ENCODE measurements at regions not wholly inside any gene's neighbourhood (a gene's known extent, or its start where the extent isn't known, plus 50 kb on each side); places are given as distances from the start of the nearest gene placed in this dataset.
"Not testable (repeated sequence)": the region's sequence is repeated elsewhere in the genome, so short reads cannot be mapped to it uniquely, and the experiment has no call there.

- no peak overlapping the region for H3K4me3 Mint-ChIP-seq
- peaks cover 0 to 4% (median 2%) of the 10 kb centered on the region in 3 donors for H3K4me1 Mint-ChIP-seq
- no peaks in the 10 kb centered on the region for H3K9me3 Mint-ChIP-seq
- no peaks in the 10 kb centered on the region for H3K36me3 Mint-ChIP-seq
- no peak overlapping the region for H3K27ac Mint-ChIP-seq
- H3K27me3 Mint-ChIP-seq = no peaks in the 10 kb centered on the region
Observed at GRCh38 chr14:30266290-30266689, 292.7 kb upstream of the G2E3 start.

- H3K27me3 Mint-ChIP-seq = no peaks in the 10 kb centered on the region
- H3K4me3 Mint-ChIP-seq = no peak overlapping the region
- H3K36me3 Mint-ChIP-seq = no peaks in the 10 kb centered on the region
- H3K4me1 Mint-ChIP-seq = peaks cover 0 to 4% (median 2%) of the 10 kb centered on the region in 3 donors
- no peaks in the 10 kb centered on the region for H3K9me3 Mint-ChIP-seq
- H3K27ac Mint-ChIP-seq = no peak overlapping the region
Observed at GRCh38 chr14:30267141-30267540, 291.8 kb upstream of the G2E3 start.

GRCh38 chr14:30270200-30271161, 288.5 kb upstream of the G2E3 start:
- no peaks in the 10 kb centered on the region for H3K9me3 Mint-ChIP-seq
- H3K27me3 Mint-ChIP-seq = peaks cover 2% of the 10 kb centered on the region
- no peak overlapping the region for H3K27ac Mint-ChIP-seq
- H3K4me1 Mint-ChIP-seq = peaks cover 0 to 4% (median 2%) of the 10 kb centered on the region in 3 donors
- no peaks in the 10 kb centered on the region for H3K36me3 Mint-ChIP-seq
- H3K4me3 Mint-ChIP-seq = peak overlapping the region in 1 of 4 donors; percentile 73

GRCh38 chr14:30271811-30272323, 287.1 kb upstream of the G2E3 start:
- Mint-ChIP-seq H3K27ac (no peak overlapping the region), H3K27me3 (peaks cover 2% of the 10 kb centered on the region), H3K36me3 (no peaks in the 10 kb centered on the region), H3K4me1 (peaks cover 0 to 4% (median 2%) of the 10 kb centered on the region in 3 donors), H3K9me3 (peaks cover 0 to 4% (median 0%) of the 10 kb centered on the region in 3 donors), H3K4me3 (no peak overlapping the region)

GRCh38 chr14:30272848-30273832, 285.8 kb upstream of the G2E3 start:
- peaks cover 0 to 4% (median 2%) of the 10 kb centered on the region in 3 donors for H3K4me1 Mint-ChIP-seq
- H3K27me3 Mint-ChIP-seq = peaks cover 2% of the 10 kb centered on the region
- H3K9me3 Mint-ChIP-seq = peaks cover 0 to 4% (median 0%) of the 10 kb centered on the region in 3 donors
- no peak overlapping the region for H3K4me3 Mint-ChIP-seq
- H3K36me3 Mint-ChIP-seq = no peaks in the 10 kb centered on the region
- H3K27ac Mint-ChIP-seq = no peak overlapping the region

- H3K27ac Mint-ChIP-seq = no peak overlapping the region
- H3K4me1 Mint-ChIP-seq = peaks cover 0 to 2% (median 0%) of the 10 kb centered on the region in 3 donors
- no peak overlapping the region for H3K4me3 Mint-ChIP-seq
- no peaks in the 10 kb centered on the region for H3K36me3 Mint-ChIP-seq
- peaks cover 0 to 4% (median 3%) of the 10 kb centered on the region in 3 donors for H3K9me3 Mint-ChIP-seq
- peaks cover 2% of the 10 kb centered on the region for H3K27me3 Mint-ChIP-seq
Observed at GRCh38 chr14:30275604-30276003, 283.4 kb upstream of the G2E3 start.

GRCh38 chr14:30277268-30277667, 281.7 kb upstream of the G2E3 start:
- Mint-ChIP-seq H3K36me3 (no peaks in the 10 kb centered on the region), H3K4me3 (no peak overlapping the region), H3K4me1 (no peaks in the 10 kb centered on the region), H3K27ac (no peak overlapping the region), H3K9me3 (peaks cover 0 to 4% (median 3%) of the 10 kb centered on the region in 3 donors), H3K27me3 (peaks cover 2% of the 10 kb centered on the region)

GRCh38 chr14:30278856-30279255, 280.1 kb upstream of the G2E3 start:
- not testable (repeated sequence) for H3K4me3 Mint-ChIP-seq, H3K4me1 Mint-ChIP-seq

GRCh38 chr14:30283822-30284446, 275.0 kb upstream of the G2E3 start:
- Mint-ChIP-seq H3K27ac (no peak overlapping the region), H3K4me1 (no peaks in the 10 kb centered on the region), H3K36me3 (no peaks in the 10 kb centered on the region), H3K9me3 (peaks cover 0 to 2% (median 0%) of the 10 kb centered on the region in 3 donors), H3K4me3 (no peak overlapping the region), H3K27me3 (peaks cover 2% of the 10 kb centered on the region)

More at GRCh38 chr14:30278856-30279255, 280.1 kb upstream of the G2E3 start:
- not testable (repeated sequence) for H3K27me3 Mint-ChIP-seq, H3K36me3 Mint-ChIP-seq, H3K27ac Mint-ChIP-seq, H3K9me3 Mint-ChIP-seq

GRCh38 chr14:30284808-30285207, 274.1 kb upstream of the G2E3 start:
- Mint-ChIP-seq H3K36me3 (no peaks in the 10 kb centered on the region), H3K27ac (no peak overlapping the region), H3K4me3 (no peak overlapping the region), H3K9me3 (no peaks in the 10 kb centered on the region), H3K4me1 (no peaks in the 10 kb centered on the region), H3K27me3 (peaks cover 2% of the 10 kb centered on the region)

GRCh38 chr14:30287579-30288445, 271.1 kb upstream of the G2E3 start:
- H3K27ac Mint-ChIP-seq = no peak overlapping the region
- H3K9me3 Mint-ChIP-seq = no peaks in the 10 kb centered on the region
- no peak overlapping the region for H3K4me3 Mint-ChIP-seq
- H3K36me3 Mint-ChIP-seq = no peaks in the 10 kb centered on the region
- no peaks in the 10 kb centered on the region for H3K4me1 Mint-ChIP-seq
- H3K27me3 Mint-ChIP-seq = peaks cover 2% of the 10 kb centered on the region

- Mint-ChIP-seq H3K27ac (no peak overlapping the region), H3K9me3 (no peaks in the 10 kb centered on the region), H3K4me3 (no peak overlapping the region), H3K27me3 (peaks cover 1% of the 10 kb centered on the region), H3K36me3 (no peaks in the 10 kb centered on the region), H3K4me1 (no peaks in the 10 kb centered on the region)
Observed at GRCh38 chr14:30290001-30290400, 269.0 kb upstream of the G2E3 start.

- Mint-ChIP-seq H3K4me1 (no peaks in the 10 kb centered on the region), H3K27ac (no peak overlapping the region), H3K36me3 (no peaks in the 10 kb centered on the region), H3K9me3 (no peaks in the 10 kb centered on the region), H3K27me3 (peaks cover 1% of the 10 kb centered on the region), H3K4me3 (no peak overlapping the region)
Observed at GRCh38 chr14:30291216-30291615, 267.7 kb upstream of the G2E3 start.

GRCh38 chr14:30292541-30292940, 266.4 kb upstream of the G2E3 start:
- Mint-ChIP-seq H3K4me3 (no peak overlapping the region), H3K9me3 (no peaks in the 10 kb centered on the region)

More at GRCh38 chr14:30292541-30292940, 266.4 kb upstream of the G2E3 start:
- no peaks in the 10 kb centered on the region for H3K36me3 Mint-ChIP-seq
- peaks cover 1% of the 10 kb centered on the region for H3K27me3 Mint-ChIP-seq
- peaks cover 0 to 4% (median 2%) of the 10 kb centered on the region in 3 donors for H3K4me1 Mint-ChIP-seq
- H3K27ac Mint-ChIP-seq = no peak overlapping the region
